IMR-90 (cell line): ENCODE measurements at regions not wholly inside any gene's neighbourhood (a gene's known extent, or its start where the extent isn't known, plus 50 kb on each side); places are given as distances from the start of the nearest gene placed in this dataset.

ENCODE experiments used
- ATAC-seq: fragments of 200-7000 bp; cut with Tn5 transposase; 2 replicates; pipeline ENCODE4 v1.9.1; 2020; ENCODE audit warnings: low read depth, mild to moderate bottlenecking, moderate library complexity
- BruUV-seq: library from RNA; stranded (reverse); fragments of 400-500 nt; replicated peaks from 2 replicates; lab custom pipeline; 2021; lab: Mats Ljungman, UMichigan
- CTCF ChIA-PET: fragments of 300-600 bp; formaldehyde crosslinking; extraction: SDS; loops from one replicate; lab custom pipeline; 2021; ENCODE audit warnings: antibody characterized with exemption; lab: Yijun Ruan, JAX
- POLR2A ChIA-PET: fragments of 300-600 bp; sonication (Branson Sonifier 250); formaldehyde crosslinking; loops from one replicate; lab custom pipeline; 2022; ENCODE audit warnings: antibody characterized with exemption; ENCODE audit not compliant: unreplicated experiment; lab: Charles Lee
- DNase-seq: peaks from one replicate; pipeline ENCODE4 v3.0.0; 2013
- H2AFZ ChIP-seq: replicated peaks from 2 replicates; pipeline ENCODE3; 2013; ENCODE audit warnings: low read length, mild to moderate bottlenecking; ENCODE audit not compliant: poor library complexity
- H2AK5ac ChIP-seq: 2 replicates; pipeline ENCODE4 v1.6.1; 2013; ENCODE audit warnings: low read depth, low read length, inconsistent platforms
- H2AK9ac ChIP-seq: replicated peaks from 2 replicates; pipeline ENCODE3; 2013; ENCODE audit warnings: mild to moderate bottlenecking, low read depth, low read length, moderate library complexity; ENCODE audit not compliant: poor library complexity
- H2BK120ac ChIP-seq: 2 replicates; pipeline ENCODE4 v1.6.1; 2013; ENCODE audit warnings: low read depth, low read length, inconsistent platforms
- H2BK15ac ChIP-seq: 3 replicates; pipeline ENCODE4 v1.6.1; 2013; ENCODE audit warnings: low read depth, low read length, inconsistent platforms
- H2BK20ac ChIP-seq: 2 replicates; pipeline ENCODE4 v1.6.1; 2013; ENCODE audit warnings: low read depth, mild to moderate bottlenecking, inconsistent platforms, low read length, moderate library complexity
- H2BK5ac ChIP-seq: 2 replicates; pipeline ENCODE4 v1.6.1; 2013; ENCODE audit warnings: mild to moderate bottlenecking, low read depth, low read length, inconsistent platforms; ENCODE audit not compliant: poor library complexity, severe bottlenecking
- H3K14ac ChIP-seq: replicated peaks from 2 replicates; pipeline ENCODE4 v1.6.1; 2013; ENCODE audit warnings: low read depth, low read length, inconsistent platforms
- H3K18ac ChIP-seq: 2 replicates; pipeline ENCODE4 v1.6.1; 2013; ENCODE audit warnings: low read depth, low read length, control low read depth
- H3K23ac ChIP-seq: 2 replicates; pipeline ENCODE4 v1.6.1; 2013; ENCODE audit warnings: low read depth, low read length, inconsistent platforms
- H3K27ac ChIP-seq: 2 replicates; pipeline ENCODE4 v1.5.1; 2013; ENCODE audit warnings: mild to moderate bottlenecking, control low read depth, low read length; ENCODE audit not compliant: insufficient read depth
- H3K27me3 ChIP-seq: 2 replicates; pipeline ENCODE4 v1.6.1; 2013; ENCODE audit warnings: low read length; ENCODE audit not compliant: control insufficient read depth, insufficient read depth
- H3K36me3 ChIP-seq: 2 replicates; pipeline ENCODE4 v1.6.1; 2013; ENCODE audit warnings: low read length, mixed read lengths; ENCODE audit not compliant: control insufficient read depth, insufficient read depth
- H3K4ac ChIP-seq: 2 replicates; pipeline ENCODE4 v1.6.1; 2013; ENCODE audit warnings: low read depth, low read length, inconsistent platforms
- H3K4me1 ChIP-seq: 2 replicates; pipeline ENCODE4 v1.6.1; 2013; ENCODE audit warnings: low read length, mixed read lengths; ENCODE audit not compliant: control insufficient read depth, insufficient read depth
- H3K4me2 ChIP-seq: 2 replicates; pipeline ENCODE4 v1.6.1; 2013; ENCODE audit warnings: low read depth, mild to moderate bottlenecking, control low read depth, low read length, moderate library complexity
- H3K4me3 ChIP-seq: 2 replicates; pipeline ENCODE4 v1.5.1; 2013; ENCODE audit warnings: low read depth, mild to moderate bottlenecking, control low read depth, low read length, moderate library complexity; ENCODE audit not compliant: insufficient read depth
- H3K56ac ChIP-seq: 2 replicates; pipeline ENCODE4 v1.6.1; 2013; ENCODE audit warnings: low read length, inconsistent platforms; ENCODE audit not compliant: insufficient read depth; ENCODE audit errors: extremely low read depth
- H3K79me1 ChIP-seq, 2 experiments: 2 replicates each; pipeline ENCODE4 v1.6.1; 2013; ENCODE audit warnings: low read length in 2 of 2, inconsistent platforms in 1 of 2, low read depth in 1 of 2
- H3K9ac ChIP-seq: 2 replicates; pipeline ENCODE4 v1.6.1; 2013; ENCODE audit warnings: low read depth, low read length, control low read depth
- H3K9me1 ChIP-seq: 2 replicates; pipeline ENCODE4 v1.6.1; 2013; ENCODE audit warnings: low read length, inconsistent platforms; ENCODE audit not compliant: insufficient read depth
- H3K9me3 ChIP-seq: 2 replicates; pipeline ENCODE4 v1.6.1; 2013; ENCODE audit warnings: low read length; ENCODE audit not compliant: control insufficient read depth, insufficient read depth
- H4K20me1 ChIP-seq: 2 replicates; pipeline ENCODE4 v1.6.1; 2013; ENCODE audit warnings: low read length, inconsistent platforms; ENCODE audit not compliant: insufficient read depth
- H4K5ac ChIP-seq: 2 replicates; pipeline ENCODE4 v1.6.1; 2013; ENCODE audit warnings: mild to moderate bottlenecking, low read depth, low read length, control low read depth
- H4K8ac ChIP-seq, 2 experiments: 2 replicates each; pipeline ENCODE4 v1.6.1; 2013; ENCODE audit warnings: low read depth in 2 of 2, low read length in 2 of 2, control low read depth in 1 of 2, inconsistent platforms in 1 of 2
- H4K91ac ChIP-seq: 2 replicates; pipeline ENCODE4 v1.6.1; 2013; ENCODE audit warnings: low read depth, low read length, inconsistent platforms; ENCODE audit not compliant: insufficient read depth
- MAFK ChIP-seq: IDR thresholded peaks from 2 replicates; pipeline ENCODE4 v1.6.1; 2012; ENCODE audit warnings: low read depth, low read length, improper control_type of control experiment
- POLR2A ChIP-seq: IDR thresholded peaks from 2 replicates; pipeline ENCODE4 v1.6.1; 2012; ENCODE audit warnings: mild to moderate bottlenecking, low read depth, low read length
- dilution Hi-C: fragments of 300-500 bp; cut with HindIII; formaldehyde crosslinking; loops from one replicate; pipeline ENCODE4 v1.14.3; 2018; ENCODE audit warnings: low sequenced_read_pairs; ENCODE audit not compliant: unreplicated experiment
- in situ Hi-C: fragments of 300-500 bp; cut with MboI; formaldehyde crosslinking; loops from 3 replicates; pipeline ENCODE4 v1.14.3; 2019; ENCODE audit warnings: low sequenced_read_pairs, inconsistent platforms, mixed read lengths
- intact Hi-C: fragments of 100-400 bp; cut with micrococcal nuclease; formaldehyde crosslinking; loops from 2 replicates; pipeline ENCODE4 v1.10.0; 2022

GRCh38 chr1:69388044-69388443 lies 179.7 kb upstream of the LRRC7 start:
- no peaks in the 10 kb centered on the region for H3K9me1 ChIP-seq
- CTCF ChIA-PET, result no interaction called here
- H3K56ac ChIP-seq, result no peak overlapping the region
- POLR2A ChIA-PET, result no interaction called here
- no peak overlapping the region for H3K4me3 ChIP-seq
- no peak overlapping the region for H3K23ac ChIP-seq
- H3K9ac ChIP-seq, result no peak overlapping the region
- no peak overlapping the region for H2AK5ac ChIP-seq
- in situ Hi-C loops (no loop called here), intact Hi-C loops (no loop called here), dilution Hi-C loops (no loop called here)
- H2BK5ac ChIP-seq, result no peak overlapping the region
- TF ChIP-seq MAFK, result peak; percentile 60
- TF ChIP-seq POLR2A, result no peak
- DNase-seq (no peak), ATAC-seq (no peak)
- BruUV-seq, result no TSS peak
- no peak overlapping the region for H2AFZ ChIP-seq
- H4K20me1 ChIP-seq, result no peaks in the 10 kb centered on the region
- H3K27ac ChIP-seq, result no peak overlapping the region
- H4K91ac ChIP-seq, result no peak overlapping the region
- H4K8ac ChIP-seq, result no peak overlapping the region
- H3K14ac ChIP-seq, result no peak overlapping the region
- no peak overlapping the region for H2BK120ac ChIP-seq
- no peaks in the 10 kb centered on the region for H3K79me1 ChIP-seq
- no peak overlapping the region for H3K18ac ChIP-seq
- no peaks in the 10 kb centered on the region for H3K9me3 ChIP-seq
- H2BK15ac ChIP-seq, result no peak overlapping the region
- H3K27me3 ChIP-seq, result no peaks in the 10 kb centered on the region
- H3K4me1 ChIP-seq, result no peaks in the 10 kb centered on the region
- H4K5ac ChIP-seq, result no peak overlapping the region
- no peak overlapping the region for H3K4ac ChIP-seq
- no peak overlapping the region for H2BK20ac ChIP-seq
- no peak overlapping the region for H2AK9ac ChIP-seq
- H3K4me2 ChIP-seq, result no peak overlapping the region
- no peaks in the 10 kb centered on the region for H3K36me3 ChIP-seq
